OCI-LY3 (cell line): ENCODE measurements at regions not wholly inside any gene's neighbourhood (a gene's known extent, or its start where the extent isn't known, plus 50 kb on each side); places are given as distances from the start of the nearest gene placed in this dataset.
"Not testable (repeated sequence)": the region's sequence is repeated elsewhere in the genome, so short reads cannot be mapped to it uniquely, and the experiment has no call there.

Source experiments
- H2AFZ ChIP-seq: fragments of 200-600, 300-600 bp; shearing (Covaris generic); 2 replicates; pipeline ENCODE4 v1.6.0; 2014; ENCODE audit warnings: antibody characterized with exemption, low read depth, low read length
- H3K27ac ChIP-seq: fragments of 200-600, 300-600 bp; sonication (generic); 2 replicates; pipeline ENCODE4 v1.5.1; 2014; ENCODE audit warnings: mild to moderate bottlenecking, low read length, moderate library complexity, mixed read lengths
- H3K27me3 ChIP-seq: fragments of 200-600, 300-600 bp; sonication (generic); 2 replicates; pipeline ENCODE4 v1.6.1; 2014; ENCODE audit warnings: low read depth, low read length, mixed read lengths
- H3K36me3 ChIP-seq: fragments of 200-600, 300-600 bp; sonication (generic); replicated peaks from 2 replicates; pipeline ENCODE3; 2014; ENCODE audit warnings: low read depth, low read length, mixed read lengths
- H3K4me1 ChIP-seq: fragments of 300-600, 200-600 bp; sonication (generic); 2 replicates; pipeline ENCODE4 v1.6.1; 2014; ENCODE audit warnings: low read length, mixed read lengths
- H3K4me2 ChIP-seq: fragments of 200-600, 300-600 bp; sonication (generic); 2 replicates; pipeline ENCODE4 v1.6.1; 2014; ENCODE audit warnings: low read length, mixed read lengths
- H3K4me3 ChIP-seq: fragments of 300-600, 200-600 bp; sonication (generic); 2 replicates; pipeline ENCODE4 v1.5.1; 2014; ENCODE audit warnings: antibody characterized with exemption, mild to moderate bottlenecking, low read length, moderate library complexity
- H3K79me2 ChIP-seq: fragments of 300-600, 200-600 bp; shearing (Covaris generic); 2 replicates; pipeline ENCODE4 v1.6.1; 2014; ENCODE audit warnings: mild to moderate bottlenecking, low read length, mixed read lengths
- H3K9ac ChIP-seq: fragments of 300-600, 200-600 bp; shearing (Covaris generic); 2 replicates; pipeline ENCODE4 v1.6.0; 2014; ENCODE audit warnings: mild to moderate bottlenecking, low read length, moderate library complexity
- H3K9me3 ChIP-seq: fragments of 200-600, 300-600 bp; shearing (Covaris generic); 2 replicates; pipeline ENCODE4 v1.6.1; 2014; ENCODE audit warnings: low read length, mixed read lengths; ENCODE audit not compliant: insufficient read depth
- H4K20me1 ChIP-seq: fragments of 200-600, 300-600 bp; sonication (generic); 2 replicates; pipeline ENCODE4 v1.6.1; 2016; ENCODE audit warnings: low read length, mixed read lengths; ENCODE audit not compliant: insufficient read depth

- not testable (repeated sequence) for H3K27ac ChIP-seq, H3K4me3 ChIP-seq
These were observed 1625.3 kb downstream of the CDY2B start for GRCh38 chrY:16254551-16255295.

GRCh38 chrY:16255778-16256177, 1624.2 kb downstream of the CDY2B start:
- not testable (repeated sequence) for H3K79me2 ChIP-seq, H3K27me3 ChIP-seq, H3K9me3 ChIP-seq, H3K4me1 ChIP-seq, H3K9ac ChIP-seq, H4K20me1 ChIP-seq, H3K4me2 ChIP-seq, H3K36me3 ChIP-seq, H2AFZ ChIP-seq, H3K4me3 ChIP-seq, H3K27ac ChIP-seq

More at GRCh38 chrY:16254551-16255295, 1625.3 kb downstream of the CDY2B start:
- H4K20me1 ChIP-seq, H3K9me3 ChIP-seq, H3K4me2 ChIP-seq, H3K9ac ChIP-seq, H3K4me1 ChIP-seq, H3K27me3 ChIP-seq, H3K36me3 ChIP-seq, H2AFZ ChIP-seq, H3K79me2 ChIP-seq: not testable (repeated sequence)
